ENCODE measurements at regions not wholly inside any gene's neighbourhood (a gene's known extent, or its start where the extent isn't known, plus 50 kb on each side); places are given as distances from the start of the nearest gene placed in this dataset.

DNA sequence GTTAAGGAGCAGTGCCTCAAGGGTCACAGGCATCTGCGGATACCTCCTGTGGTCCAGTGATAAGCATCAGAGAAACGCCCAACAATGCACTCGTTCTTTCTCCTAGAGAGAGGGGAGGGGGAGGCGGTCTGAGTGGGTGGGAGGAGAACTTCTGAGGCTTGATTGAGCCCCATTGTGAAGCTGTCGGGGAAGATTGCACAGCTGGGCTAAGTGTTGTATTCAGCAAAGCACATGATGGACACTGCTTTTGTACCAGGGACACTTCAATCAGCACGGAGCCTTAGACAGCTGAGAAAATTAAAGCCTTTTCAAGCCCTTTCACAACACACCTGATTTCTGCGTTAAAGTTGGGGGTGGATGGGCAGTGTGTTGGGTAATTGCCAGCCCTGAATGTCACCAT lies 230.3 kb upstream of the GHITM start:
- FAIRE-seq, result no peak
- no peak for DNase-seq (ENCODE audit: extremely low spot score, insufficient read length, low read depth)

DNA sequence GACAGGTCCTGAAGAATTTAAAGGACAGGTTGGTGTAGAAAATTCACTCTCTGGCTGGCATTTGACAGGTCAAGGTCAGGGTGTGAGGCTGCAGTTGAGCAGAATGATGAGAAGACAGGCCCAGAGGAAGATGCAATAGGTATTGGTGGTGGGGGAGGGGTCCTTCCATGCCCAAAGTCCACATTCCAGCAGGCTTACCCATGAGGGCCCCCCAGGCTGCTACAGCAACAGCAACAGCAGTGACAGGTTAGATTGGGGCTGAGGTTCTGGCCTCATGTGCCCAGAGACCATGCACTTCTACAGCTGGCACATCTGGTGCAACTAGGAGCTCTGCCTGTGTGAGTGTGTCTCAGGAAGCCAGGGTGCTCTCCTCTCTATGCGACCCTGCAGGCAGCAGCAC lies 223.5 kb upstream of the GHITM start:
- FAIRE-seq, result no peak
- no peak for DNase-seq (ENCODE audit: extremely low spot score, insufficient read length, low read depth)

- FAIRE-seq, result no peak
- DNase-seq (ENCODE audit: extremely low spot score, insufficient read length, low read depth), result no peak
Measured at GRCh38 chr10:83917537-83918506, 221.5 kb upstream of the GHITM start.

DNA sequence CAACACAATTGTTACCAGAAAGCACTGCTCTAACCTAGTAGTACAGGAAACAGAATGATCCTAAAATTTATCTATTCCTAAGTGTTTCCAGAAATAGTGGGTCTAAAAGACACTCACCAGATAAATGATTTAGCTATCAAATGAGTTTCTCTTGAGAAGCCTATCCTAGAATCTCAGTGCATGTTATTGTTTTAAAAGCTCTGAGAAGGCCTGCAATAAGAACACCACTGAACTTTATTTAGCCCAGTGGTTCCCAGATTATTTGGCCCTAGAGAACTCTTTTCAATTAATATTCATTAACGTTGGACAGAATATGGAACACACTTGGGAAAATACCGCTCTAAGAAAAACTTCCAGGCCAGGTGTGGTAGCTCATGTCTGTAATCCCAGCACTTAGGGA lies 220.1 kb upstream of the GHITM start:
- no peak for FAIRE-seq

DNA sequence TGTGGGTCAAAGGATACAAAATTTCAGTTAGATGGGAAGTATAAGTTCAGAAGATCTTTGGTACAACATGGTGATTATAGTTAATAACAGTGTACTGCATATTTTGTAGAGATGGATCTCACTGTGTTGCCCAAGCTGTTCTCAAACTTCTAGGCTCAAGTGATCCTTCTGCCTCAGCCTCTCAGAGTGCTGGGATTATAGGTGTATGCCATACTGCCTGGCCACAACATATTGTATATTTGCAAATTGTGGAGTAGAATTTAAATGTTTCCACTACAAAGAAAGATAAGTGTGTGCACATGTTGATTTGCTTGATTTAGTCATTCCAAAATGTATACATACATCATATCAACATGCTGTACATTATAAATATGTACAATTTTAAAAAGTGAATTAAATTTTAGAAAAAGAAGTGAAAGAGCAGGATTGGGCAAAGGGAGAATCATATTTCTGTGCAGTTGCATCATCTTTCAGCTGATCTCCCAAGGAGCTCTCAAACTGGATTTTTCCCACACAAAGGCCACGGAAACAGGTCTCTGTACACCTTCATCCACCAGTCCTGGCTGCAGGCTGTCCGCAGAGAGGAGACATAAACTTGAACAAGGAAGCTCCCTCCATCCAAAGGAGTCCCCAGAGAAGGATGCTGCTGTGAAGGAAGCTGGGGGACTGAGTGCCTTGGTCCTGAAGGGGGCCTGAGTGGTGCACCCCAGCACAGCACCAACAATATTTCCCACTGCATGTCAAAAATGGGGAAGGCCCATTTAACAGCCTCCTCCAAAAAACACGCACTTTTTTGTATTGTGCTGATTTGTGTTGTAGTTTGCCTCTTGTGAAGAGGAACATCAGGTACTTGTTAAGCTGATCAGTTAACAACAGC lies 217.1 kb upstream of the GHITM start:
- DNase-seq (ENCODE audit: extremely low spot score, insufficient read length, low read depth), result no peak
- FAIRE-seq, result no peak

More for the DNA sequence above, 220.1 kb upstream of the GHITM start:
- DNase-seq (ENCODE audit: extremely low spot score, insufficient read length, low read depth), result no peak

DNA sequence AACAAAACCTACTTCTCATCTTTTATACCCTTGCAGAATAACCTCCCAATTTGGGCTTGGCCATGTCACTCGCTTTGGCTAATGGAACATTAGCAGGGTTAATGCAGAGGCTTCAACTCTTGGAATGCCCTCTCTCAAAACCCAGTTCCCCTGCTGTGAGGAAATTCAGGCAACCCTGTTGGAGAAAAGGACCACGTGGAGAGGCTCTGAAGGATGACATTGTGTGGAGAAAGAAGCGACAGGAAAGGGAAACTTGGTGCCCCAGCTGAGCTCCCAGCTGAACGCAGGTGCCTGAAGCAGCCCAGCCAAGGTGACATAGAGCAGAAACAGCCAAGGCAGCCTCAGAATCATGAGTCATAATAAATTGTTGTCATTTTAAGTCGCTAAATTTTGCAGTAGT lies 214.2 kb upstream of the GHITM start:
- no peak for DNase-seq (ENCODE audit: extremely low spot score, insufficient read length, low read depth)

DNA sequence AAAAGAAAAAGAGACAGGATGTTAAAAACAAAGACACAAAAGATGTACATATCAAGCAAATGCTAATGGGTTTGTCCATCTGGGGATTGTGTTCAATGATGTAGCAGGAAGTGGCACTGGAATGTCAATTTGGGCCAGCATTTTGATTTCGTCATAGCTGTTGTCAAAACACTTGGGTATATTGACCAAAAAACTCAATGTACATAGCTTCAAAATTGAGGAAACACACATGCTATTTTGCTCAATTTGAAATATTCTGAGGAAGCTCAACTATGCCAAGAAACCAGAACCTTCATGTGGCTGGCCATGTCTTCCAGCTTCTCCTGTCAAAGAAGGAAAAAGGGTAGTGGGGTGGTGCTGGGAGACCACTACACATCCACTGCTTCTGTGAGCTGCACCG lies 212.7 kb upstream of the GHITM start:
- no peak for DNase-seq (ENCODE audit: extremely low spot score, insufficient read length, low read depth)

More for the DNA sequence above, 214.2 kb upstream of the GHITM start:
- FAIRE-seq, result no peak

DNA sequence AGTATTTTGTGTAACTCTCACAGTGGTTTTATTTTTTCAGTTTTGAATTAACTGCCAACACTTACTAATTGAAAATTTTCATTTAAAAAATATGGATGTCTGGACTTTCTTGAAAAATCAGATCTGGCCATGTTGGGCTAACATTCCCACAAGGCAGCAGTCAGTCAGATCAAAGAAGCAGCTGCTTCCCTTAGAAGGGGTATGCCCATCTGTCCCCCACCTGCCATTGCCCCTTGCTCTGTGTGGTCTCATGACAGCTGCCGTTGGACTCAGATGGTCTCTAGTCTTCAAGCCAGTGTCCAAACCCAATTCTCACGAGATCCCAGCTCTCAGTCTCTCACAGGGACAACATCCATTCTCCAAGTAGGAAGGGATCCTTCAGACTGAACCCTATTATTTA lies 212.1 kb upstream of the GHITM start:
- no peak for DNase-seq (ENCODE audit: extremely low spot score, insufficient read length, low read depth)
- FAIRE-seq, result no peak

More for the DNA sequence above, 212.7 kb upstream of the GHITM start:
- FAIRE-seq, result no peak

DNA sequence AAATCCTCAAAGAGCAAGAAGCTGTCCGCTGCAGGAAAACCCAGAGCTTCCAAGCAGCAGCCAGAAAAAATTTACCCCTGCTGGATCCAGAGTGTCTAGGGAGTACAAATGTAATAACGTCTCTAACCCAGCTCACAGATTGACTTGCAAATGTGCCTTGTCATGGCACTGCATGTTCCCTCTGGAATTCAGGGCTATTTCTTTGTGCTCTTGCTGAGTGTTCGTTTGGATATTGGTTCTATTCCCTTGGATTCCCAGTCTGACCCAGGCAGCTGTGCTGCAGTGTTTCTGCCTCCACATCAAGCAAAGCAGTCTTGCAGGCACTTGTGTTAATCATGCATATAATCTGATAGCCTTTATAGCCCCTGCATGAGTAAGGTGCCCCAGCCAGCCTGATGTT lies 209.9 kb upstream of the GHITM start:
- DNase-seq (ENCODE audit: extremely low spot score, insufficient read length, low read depth) (no peak), FAIRE-seq (no peak)

- FAIRE-seq, result no peak
- DNase-seq (ENCODE audit: extremely low spot score, insufficient read length, low read depth), result no peak
Measured at GRCh38 chr10:83931669-83932068, 207.6 kb upstream of the GHITM start.

- DNase-seq (ENCODE audit: extremely low spot score, insufficient read length, low read depth) (no peak), FAIRE-seq (no peak)
Measured at GRCh38 chr10:83932245-83932644, 207.1 kb upstream of the GHITM start.

- no peak for FAIRE-seq
- no peak for DNase-seq (ENCODE audit: extremely low spot score, insufficient read length, low read depth)
Measured at GRCh38 chr10:83934062-83934461, 205.2 kb upstream of the GHITM start.

DNA sequence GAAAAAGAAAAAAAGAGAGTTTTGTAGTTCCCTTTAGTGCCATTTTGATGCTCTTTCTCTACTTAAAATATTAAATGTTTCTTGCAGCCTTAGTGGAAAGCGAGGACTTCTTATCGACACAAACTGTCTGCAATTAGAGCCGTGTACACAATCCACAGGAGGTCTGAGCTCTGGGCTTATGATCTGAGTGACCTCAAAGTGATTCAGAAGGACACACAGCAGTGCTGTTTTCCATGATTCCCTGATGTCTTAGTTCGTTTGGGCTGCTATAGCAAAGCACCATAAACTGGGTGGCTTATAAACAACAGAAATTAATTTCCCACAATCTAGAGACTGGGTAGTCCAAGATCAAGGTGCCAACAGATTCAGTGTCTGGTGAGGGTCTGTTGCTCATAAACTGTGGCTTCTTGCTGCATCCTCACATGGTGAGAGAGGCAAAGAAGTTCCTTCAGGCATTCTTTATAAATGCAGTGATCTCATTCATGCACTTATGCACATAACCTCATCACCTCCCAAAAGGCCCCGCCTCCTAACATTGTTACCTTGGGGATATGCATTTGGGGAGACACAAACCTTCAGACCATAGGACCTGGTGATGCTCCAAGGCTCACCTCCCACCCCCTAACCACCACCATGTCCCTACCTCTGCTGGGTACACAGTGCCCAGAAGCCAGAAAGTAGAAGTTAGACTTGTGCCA lies 204.5 kb upstream of the GHITM start:
- DNase-seq (ENCODE audit: extremely low spot score, insufficient read length, low read depth) (no peak), FAIRE-seq (no peak)

DNA sequence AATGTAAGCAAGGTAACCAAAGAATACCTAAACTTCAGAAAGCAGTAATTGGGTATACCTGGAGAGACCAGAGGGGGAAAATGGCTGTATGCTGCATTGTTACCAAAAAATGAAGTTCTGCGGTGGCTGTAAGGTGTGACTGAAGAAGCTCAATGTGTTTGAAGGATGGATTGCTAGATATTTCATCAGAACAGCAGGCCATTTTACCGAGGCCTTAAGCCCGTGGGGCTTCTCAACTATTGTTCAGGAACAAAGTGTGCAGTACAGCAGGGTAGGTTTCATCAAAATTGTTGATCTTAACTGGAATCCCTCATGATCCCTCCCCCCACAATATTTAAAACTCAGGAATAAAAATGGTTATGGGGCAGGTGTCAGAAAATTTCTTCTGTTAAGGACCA lies 204.0 kb upstream of the GHITM start:
- DNase-seq (ENCODE audit: extremely low spot score, insufficient read length, low read depth) (no peak), FAIRE-seq (no peak)

DNA sequence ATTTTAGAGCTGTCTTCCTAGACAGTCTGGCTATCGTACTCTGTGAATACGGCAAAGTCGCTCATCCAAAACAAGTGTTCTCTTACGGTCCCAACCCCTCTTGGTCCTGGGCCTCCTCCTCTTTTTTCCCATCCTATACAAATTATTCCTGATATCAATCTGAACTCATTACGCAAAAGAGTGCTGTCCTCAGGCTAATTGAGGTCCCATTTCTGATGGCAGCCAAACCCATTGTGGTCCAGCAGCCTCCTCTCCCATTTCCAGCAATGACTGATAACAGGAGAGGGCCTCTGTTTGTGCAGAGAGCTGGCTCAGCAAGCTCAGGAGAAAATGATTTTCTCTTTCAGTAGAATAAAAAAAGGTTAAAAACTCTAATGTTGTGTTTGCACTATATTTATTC lies 203.4 kb upstream of the GHITM start:
- FAIRE-seq, result no peak
- no peak for DNase-seq (ENCODE audit: extremely low spot score, insufficient read length, low read depth)

- FAIRE-seq, result no peak
Measured at GRCh38 chr10:83937161-83937560, 202.1 kb upstream of the GHITM start.

GRCh38 chr10:83937826-83938225 lies 201.5 kb upstream of the GHITM start:
- no peak for FAIRE-seq
- no peak for DNase-seq (ENCODE audit: extremely low spot score, insufficient read length, low read depth)

More at GRCh38 chr10:83937161-83937560, 202.1 kb upstream of the GHITM start:
- DNase-seq (ENCODE audit: extremely low spot score, insufficient read length, low read depth), result no peak

DNA sequence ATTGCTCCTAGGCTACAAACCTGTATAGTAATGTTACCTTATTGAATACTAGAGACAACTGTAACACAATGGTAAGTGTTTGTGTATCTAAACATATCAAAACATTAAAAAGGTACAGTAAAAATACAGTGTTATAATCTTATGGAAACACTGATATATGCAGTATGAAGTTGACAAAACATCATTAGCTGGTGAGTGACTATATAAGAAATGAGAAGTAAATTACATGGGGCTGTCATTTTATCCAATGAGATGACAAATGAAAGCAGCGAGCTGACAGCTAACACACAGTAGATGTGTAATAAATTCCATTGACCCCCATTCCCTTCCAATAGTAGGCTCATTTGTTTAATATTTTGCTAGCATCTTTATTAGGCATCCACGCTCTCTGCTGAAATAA lies 198.1 kb upstream of the GHITM start:
- FAIRE-seq (no peak), DNase-seq (ENCODE audit: extremely low spot score, insufficient read length, low read depth) (no peak)

GRCh38 chr10:83942410-83942809 lies 196.9 kb upstream of the GHITM start:
- FAIRE-seq, result no peak
- no peak for DNase-seq (ENCODE audit: extremely low spot score, insufficient read length, low read depth)

DNA sequence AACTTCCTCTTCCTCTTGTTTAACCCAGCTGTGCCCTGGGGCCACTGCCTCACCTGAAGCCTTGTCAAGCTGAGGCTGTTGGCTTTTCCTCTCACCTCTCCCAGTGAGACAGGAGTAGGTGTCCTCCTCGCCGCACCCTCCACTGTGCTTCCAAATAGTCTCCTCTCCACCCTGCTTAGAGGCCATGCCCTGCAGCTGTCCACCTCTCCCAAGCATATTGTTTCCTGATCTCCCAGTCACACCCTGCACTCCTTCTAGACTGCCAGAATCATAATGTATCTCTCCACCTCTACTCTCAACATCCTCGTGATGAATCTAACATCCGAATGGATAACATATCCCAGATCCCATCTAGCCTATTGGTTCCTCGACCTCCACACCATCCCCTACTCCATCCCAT lies 196.3 kb upstream of the GHITM start:
- DNase-seq (ENCODE audit: extremely low spot score, insufficient read length, low read depth) (no peak), FAIRE-seq (no peak)
